HG03196 (cell line): ENCODE measurements at regions not wholly inside any gene's neighbourhood (a gene's known extent, or its start where the extent isn't known, plus 50 kb on each side); places are given as distances from the start of the nearest gene placed in this dataset.

Source experiments
- ATAC-seq: cut with Tn5 transposase; IDR thresholded peaks from one replicate; pipeline ENCODE4 v1.9.1; 2021; ENCODE audit not compliant: unreplicated experiment

DNA sequence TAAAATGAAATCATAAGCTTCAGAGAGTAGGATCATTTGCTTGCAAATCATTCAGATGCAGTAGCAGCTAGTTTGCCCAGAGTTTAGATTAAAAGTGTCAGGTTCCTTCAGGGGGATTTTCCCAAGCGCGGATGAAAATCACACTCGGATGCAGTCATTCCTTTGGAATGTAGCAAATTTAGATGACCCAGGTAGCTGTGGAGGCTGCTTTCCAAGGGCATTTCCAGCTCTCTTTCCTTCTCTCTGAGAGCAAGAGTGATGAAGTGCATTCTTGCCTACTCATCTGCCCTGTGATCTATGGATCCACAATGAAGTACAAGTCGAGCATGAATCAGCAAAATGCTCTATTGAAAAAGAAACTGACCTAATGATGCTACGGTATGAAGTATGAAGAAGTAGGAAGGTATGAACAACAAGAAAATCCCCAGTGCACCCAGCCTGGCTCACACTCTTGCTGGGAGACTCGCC is 200.2 kb downstream of the PLK2 start:
- ATAC-seq: no peak

DNA sequence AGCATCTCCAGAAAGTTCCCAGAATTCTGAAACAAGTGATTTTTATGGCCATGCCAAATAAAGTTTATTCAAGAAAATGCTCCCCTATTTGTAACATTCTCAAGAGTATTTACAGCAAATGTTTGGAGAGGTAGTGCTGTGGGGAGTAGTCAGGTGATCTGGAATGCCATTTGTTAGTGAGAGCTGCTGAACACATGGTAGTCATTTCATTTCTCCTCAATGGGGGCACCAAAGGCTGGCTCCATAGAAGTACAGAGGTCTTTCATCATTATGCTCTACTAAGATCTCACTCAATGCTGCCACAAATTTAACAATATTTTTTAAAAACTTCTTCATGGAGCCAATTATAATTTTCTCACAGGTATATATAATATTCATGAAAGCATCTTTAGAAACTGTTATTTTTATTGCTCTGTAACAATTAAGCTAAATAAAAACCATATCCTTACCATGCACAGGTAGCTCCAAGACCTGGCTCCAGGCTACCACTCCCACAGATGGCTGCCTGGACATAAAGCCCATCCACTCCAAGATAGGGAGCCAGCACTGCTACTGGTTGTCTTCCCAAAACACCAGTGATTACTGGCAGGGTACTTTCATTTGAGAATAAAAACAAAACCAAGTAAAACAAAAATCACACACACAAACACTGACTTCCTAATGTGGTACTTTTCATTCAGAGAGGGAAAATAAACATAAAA is 200.8 kb downstream of the PLK2 start:
- no peak for ATAC-seq

- ATAC-seq: no peak
Observed at GRCh38 chr5:58255970-58256369, 203.9 kb downstream of the PLK2 start.

GRCh38 chr5:58255386-58255785 is 204.5 kb downstream of the PLK2 start:
- no peak for ATAC-seq

DNA sequence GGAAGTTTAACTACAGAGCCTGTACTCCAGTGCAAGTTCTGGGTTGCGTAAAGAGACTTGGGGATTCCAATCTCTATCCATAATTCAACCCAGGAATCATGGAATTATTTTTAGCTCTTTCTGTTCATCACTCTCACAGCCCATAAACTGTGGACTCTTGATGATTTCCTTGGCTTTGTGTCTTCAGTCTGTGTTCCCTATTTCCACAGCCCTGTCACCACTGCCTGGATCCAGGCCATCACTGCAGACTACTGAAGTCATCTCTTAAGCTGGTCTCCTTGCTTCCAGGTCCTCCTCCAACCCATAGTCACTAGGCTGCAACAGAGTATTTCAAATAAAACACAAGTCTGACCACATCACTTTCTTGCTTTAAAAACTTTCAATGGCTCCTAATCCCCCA is 211.7 kb downstream of the PLK2 start:
- no peak for ATAC-seq

DNA sequence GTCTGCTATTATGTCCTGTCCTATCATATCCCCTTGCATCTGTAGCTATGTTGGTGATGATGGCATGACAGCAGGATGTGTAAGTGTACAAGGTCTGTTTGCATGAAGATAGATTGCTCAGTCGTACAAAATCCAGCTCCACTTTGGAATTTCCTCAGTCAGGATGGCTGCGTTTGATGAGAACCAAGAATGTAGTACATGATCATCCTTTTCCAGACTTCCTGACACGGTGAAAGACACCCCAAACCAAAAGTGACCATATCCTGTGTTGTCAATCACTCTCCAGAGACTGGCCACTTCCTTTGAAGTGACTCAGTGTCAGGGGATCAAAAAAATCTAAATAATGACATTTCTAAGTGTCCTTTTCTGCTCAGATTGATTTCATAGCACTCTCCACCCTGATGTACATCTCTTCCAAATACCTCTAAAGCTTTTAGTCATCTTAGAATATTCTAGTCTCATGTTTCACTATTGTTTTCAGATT is 213.4 kb downstream of the PLK2 start:
- ATAC-seq: no peak

- no peak for ATAC-seq
Observed at GRCh38 chr5:58245476-58245840, 214.4 kb downstream of the PLK2 start.

DNA sequence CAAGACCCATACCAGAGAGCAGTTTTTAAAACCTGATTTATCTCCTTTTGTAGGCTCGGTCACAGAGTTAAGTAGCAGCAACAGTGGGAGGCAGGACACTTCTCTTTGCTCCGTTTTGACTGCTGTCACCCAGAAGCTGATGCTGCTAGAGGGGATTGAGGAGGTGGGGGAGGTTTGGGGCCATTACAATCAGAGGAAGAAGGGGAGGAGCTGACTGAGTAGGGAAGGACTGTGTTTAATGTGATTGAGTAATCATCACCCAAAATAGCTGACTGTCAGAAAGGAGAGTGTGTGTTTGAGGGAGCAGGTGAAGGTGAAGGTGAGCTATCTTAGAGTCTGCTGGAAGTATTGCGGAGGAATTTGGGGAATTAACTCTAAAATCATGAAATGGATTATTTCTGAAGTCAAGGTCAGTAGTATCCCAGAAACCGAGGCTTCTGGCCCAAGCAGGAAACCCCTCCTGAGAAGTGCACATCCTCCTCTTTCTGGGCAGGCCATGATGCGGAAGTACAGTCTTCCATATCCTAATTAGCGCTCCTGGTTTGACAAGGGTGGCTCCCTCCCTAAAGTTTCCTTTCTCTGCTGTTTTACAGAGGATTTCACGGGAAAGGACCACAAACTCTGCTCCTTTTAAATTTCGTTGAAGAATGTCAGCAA is 214.9 kb downstream of the PLK2 start:
- no peak for ATAC-seq

- ATAC-seq: no peak
Observed at GRCh38 chr5:58241389-58241788, 218.5 kb downstream of the PLK2 start.

GRCh38 chr5:58240322-58240721 is 219.6 kb downstream of the PLK2 start:
- ATAC-seq: no peak

DNA sequence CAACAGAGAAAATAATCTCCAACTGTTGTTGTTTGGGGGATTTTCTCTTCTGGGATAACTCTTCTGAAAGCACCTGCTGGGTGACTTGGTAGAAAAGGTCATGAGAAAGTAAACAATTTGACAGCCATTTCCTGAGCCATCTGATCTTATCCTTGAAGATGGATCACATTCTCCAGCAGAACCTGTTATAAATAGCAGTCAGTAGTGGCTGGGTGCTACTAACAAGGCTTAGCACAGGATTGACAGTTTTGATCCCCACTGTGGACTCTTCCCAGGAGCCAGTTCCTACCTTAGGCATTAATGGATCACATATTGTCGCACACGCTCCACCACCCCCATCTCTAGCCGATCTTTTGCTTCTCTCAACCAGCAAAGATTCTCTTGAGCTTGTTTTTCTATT is 220.2 kb downstream of the PLK2 start:
- ATAC-seq: no peak

DNA sequence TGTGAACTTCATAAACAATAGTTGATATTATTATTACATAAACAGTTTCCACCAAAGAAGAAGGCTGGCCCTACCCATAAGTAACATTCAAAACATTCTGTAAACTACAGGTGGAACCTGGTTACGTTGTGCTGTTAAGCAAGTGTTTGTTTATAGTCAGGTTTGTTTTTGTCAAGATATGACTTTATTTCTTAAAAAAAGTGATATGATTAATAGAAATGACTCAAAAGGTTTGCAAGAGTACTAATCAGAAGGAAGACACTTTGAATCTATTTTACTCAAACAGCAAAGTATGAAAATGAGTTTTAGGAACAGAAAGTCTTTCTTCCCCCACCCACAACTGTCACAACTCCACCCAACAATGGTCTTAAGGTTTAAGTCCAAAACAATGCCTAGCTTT is 220.8 kb downstream of the PLK2 start:
- no peak for ATAC-seq

- ATAC-seq: no peak
Observed at GRCh38 chr5:58236498-58236897, 223.4 kb downstream of the PLK2 start.

GRCh38 chr5:58235299-58235698 is 224.6 kb downstream of the PLK2 start:
- ATAC-seq: no peak

DNA sequence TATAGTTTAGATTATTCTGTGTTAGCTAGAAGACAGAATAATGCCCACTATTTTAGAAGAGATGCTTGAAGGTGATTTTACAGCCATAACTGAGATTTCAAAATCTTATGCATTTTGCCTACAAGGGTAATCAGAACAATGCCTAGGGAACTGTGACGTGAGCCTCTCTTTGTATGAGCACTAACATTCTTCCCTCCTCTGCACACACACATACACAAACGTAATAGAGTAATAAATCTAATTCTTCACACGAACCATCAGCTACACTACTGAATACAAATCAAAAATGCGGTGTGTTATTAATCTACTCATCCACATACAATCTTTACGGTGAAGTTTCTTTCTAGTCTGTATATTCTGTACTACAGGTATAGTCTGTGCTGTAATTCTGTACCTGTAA is 227.8 kb downstream of the PLK2 start:
- no peak for ATAC-seq

- no peak for ATAC-seq
Observed at GRCh38 chr5:58231041-58231440, 228.8 kb downstream of the PLK2 start.

GRCh38 chr5:58228896-58229295 is 231.0 kb downstream of the PLK2 start:
- ATAC-seq: no peak

DNA sequence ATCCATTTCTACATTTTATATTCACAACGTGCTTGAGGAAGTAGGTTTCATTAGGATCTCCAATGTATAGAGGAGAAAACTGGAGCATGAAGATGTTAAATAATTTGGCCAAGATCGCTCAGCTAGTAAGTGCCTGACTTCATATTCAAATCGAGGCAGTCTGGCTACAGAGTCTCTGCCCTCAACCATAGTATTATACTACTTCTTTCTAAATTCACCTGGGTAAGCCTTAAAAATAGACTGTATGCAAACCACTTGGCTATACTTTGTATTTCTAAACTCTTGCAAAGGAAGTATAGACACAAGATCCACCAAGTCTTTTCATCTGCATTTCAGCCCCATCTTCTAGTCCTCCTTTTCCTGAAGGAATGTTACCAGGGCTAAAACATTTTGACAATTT is 232.0 kb downstream of the PLK2 start:
- no peak for ATAC-seq

GRCh38 chr5:58224661-58225060 is 235.2 kb downstream of the PLK2 start:
- no peak for ATAC-seq

GRCh38 chr5:58224221-58224620 is 235.7 kb downstream of the PLK2 start:
- ATAC-seq: no peak

DNA sequence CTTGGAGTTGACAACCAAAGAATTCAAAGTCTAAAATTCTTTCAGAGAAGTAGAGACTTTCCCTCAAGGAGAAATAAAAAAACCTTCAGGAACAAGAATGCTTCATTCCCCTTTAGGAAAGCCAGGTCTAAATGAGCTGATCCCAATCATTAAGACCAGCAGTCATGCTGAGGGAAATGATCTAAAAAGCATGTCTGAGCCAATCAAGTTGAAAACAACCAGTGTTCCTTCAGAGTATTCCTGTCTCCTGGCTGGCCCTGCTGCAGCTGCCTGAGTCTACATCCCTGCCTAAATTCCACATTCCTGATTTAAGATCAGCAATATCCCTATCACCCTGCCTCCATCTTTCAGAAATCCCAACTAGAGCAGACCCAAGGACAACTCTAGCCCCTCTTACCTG is 244.5 kb downstream of the PLK2 start:
- no peak for ATAC-seq

DNA sequence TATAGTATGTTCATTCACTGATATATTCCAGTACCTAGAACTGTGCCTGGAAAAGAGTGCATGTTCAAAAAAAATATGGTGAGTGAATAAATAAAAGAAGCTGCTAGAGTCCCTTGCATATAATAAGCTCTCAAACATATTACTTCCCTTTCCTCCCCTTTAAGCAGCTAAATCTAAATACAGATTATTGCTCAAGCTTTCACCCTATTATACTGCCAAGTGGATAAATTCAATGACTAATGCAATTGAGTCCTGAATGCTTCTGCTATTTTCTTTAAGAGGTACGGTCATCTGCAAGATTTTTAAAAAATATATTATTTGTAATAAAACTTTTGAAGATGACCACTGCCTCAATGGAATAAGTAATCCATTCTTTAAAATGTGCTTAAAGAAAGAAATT is 248.4 kb downstream of the PLK2 start:
- no peak for ATAC-seq

- ATAC-seq: no peak
Observed at GRCh38 chr5:58208674-58209073, 251.2 kb downstream of the PLK2 start.
